ENCODE measurements at regions not wholly inside any gene's neighbourhood (a gene's known extent, or its start where the extent isn't known, plus 50 kb on each side); places are given as distances from the start of the nearest gene placed in this dataset.

DNA sequence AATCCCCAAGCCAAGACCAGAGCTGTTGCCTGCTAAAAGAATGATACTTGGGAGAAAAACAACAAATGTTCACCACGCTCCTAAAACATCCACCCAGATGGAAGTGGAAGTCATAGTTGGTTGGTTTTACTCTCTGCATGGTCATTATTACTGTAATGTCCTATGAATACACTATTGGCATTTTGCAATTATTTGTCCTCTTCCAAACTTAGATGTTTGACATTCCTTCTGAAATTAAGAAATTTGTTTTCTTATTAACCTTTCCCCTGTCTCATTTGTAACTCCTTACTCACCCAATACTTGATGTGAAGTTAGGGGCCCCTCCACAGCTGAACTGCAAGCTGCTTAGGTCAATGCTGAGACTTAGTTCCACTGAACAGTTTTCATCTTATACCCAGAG, 383.3 kb downstream of the INHBA start (continued):
- TF ChIP-seq, protein P1, sequence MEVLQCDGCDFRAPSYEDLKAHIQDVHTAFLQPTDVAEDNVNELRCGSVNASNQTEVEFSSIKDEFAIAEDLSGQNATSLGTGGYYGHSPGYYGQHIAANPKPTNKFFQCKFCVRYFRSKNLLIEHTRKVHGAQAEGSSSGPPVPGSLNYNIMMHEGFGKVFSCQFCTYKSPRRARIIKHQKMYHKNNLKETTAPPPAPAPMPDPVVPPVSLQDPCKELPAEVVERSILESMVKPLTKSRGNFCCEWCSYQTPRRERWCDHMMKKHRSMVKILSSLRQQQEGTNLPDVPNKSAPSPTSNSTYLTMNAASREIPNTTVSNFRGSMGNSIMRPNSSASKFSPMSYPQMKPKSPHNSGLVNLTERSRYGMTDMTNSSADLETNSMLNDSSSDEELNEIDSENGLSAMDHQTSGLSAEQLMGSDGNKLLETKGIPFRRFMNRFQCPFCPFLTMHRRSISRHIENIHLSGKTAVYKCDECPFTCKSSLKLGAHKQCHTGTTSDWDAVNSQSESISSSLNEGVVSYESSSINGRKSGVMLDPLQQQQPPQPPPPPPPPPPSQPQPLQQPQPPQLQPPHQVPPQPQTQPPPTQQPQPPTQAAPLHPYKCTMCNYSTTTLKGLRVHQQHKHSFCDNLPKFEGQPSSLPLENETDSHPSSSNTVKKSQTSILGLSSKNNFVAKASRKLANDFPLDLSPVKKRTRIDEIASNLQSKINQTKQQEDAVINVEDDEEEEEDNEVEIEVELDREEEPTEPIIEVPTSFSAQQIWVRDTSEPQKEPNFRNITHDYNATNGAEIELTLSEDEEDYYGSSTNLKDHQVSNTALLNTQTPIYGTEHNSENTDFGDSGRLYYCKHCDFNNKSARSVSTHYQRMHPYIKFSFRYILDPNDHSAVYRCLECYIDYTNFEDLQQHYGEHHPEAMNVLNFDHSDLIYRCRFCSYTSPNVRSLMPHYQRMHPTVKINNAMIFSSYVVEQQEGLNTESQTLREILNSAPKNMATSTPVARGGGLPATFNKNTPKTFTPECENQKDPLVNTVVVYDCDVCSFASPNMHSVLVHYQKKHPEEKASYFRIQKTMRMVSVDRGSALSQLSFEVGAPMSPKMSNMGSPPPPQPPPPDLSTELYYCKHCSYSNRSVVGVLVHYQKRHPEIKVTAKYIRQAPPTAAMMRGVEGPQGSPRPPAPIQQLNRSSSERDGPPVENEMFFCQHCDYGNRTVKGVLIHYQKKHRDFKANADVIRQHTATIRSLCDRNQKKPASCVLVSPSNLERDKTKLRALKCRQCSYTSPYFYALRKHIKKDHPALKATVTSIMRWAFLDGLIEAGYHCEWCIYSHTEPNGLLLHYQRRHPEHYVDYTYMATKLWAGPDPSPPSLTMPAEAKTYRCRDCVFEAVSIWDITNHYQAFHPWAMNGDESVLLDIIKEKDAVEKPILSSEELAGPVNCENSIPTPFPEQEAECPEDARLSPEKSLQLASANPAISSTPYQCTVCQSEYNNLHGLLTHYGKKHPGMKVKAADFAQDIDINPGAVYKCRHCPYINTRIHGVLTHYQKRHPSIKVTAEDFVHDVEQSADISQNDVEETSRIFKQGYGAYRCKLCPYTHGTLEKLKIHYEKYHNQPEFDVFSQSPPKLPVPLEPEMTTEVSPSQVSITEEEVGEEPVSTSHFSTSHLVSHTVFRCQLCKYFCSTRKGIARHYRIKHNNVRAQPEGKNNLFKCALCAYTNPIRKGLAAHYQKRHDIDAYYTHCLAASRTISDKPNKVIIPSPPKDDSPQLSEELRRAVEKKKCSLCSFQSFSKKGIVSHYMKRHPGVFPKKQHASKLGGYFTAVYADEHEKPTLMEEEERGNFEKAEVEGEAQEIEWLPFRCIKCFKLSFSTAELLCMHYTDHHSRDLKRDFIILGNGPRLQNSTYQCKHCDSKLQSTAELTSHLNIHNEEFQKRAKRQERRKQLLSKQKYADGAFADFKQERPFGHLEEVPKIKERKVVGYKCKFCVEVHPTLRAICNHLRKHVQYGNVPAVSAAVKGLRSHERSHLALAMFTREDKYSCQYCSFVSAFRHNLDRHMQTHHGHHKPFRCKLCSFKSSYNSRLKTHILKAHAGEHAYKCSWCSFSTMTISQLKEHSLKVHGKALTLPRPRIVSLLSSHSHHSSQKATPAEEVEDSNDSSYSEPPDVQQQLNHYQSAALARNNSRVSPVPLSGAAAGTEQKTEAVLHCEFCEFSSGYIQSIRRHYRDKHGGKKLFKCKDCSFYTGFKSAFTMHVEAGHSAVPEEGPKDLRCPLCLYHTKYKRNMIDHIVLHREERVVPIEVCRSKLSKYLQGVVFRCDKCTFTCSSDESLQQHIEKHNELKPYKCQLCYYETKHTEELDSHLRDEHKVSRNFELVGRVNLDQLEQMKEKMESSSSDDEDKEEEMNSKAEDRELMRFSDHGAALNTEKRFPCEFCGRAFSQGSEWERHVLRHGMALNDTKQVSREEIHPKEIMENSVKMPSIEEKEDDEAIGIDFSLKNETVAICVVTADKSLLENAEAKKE (CRISPR knock-in tag; IDR thresholded peaks at IDR 0.05): no peak
- TF ChIP-seq JUNB (IDR thresholded peaks at IDR 0.05; ENCODE audit: unreplicated experiment) (no peak), ZNF331 (CRISPR knock-in tag; IDR thresholded peaks at IDR 0.05; ENCODE audit: low read depth) (no peak), EZH2phosphoT487 (IDR thresholded peaks at IDR 0.05; ENCODE audit: unreplicated experiment) (no peak), STAT1 (IDR thresholded peaks at IDR 0.05; ENCODE audit: unreplicated experiment) (no peak), ZNF114 (CRISPR knock-in tag; IDR thresholded peaks at IDR 0.05) (no peak), CREB1 (CRISPR knock-in tag; IDR thresholded peaks at IDR 0.05; ENCODE audit: low read depth) (no peak)
- TF ChIP-seq, protein P2, sequence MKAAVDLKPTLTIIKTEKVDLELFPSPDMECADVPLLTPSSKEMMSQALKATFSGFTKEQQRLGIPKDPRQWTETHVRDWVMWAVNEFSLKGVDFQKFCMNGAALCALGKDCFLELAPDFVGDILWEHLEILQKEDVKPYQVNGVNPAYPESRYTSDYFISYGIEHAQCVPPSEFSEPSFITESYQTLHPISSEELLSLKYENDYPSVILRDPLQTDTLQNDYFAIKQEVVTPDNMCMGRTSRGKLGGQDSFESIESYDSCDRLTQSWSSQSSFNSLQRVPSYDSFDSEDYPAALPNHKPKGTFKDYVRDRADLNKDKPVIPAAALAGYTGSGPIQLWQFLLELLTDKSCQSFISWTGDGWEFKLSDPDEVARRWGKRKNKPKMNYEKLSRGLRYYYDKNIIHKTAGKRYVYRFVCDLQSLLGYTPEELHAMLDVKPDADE (IDR thresholded peaks at IDR 0.05): no peak

DNA sequence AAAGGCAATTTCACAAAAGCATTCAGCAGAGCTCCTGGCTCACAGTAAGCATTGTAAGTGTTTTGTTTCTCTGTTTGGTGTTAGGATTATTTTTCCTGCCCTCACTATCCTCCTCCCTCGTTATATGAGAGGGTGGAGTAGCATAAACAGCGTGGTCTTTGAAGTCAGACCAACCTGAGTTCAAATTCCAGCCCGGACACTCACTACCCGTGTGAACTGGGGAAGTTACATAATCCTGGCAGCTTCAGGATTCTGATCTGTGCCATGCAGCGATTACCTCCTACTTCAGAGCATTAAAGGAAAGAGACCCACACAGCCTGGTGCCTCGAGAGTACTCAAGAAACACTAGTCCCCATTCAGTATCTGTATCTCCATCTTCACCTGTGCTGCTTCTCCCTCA, 386.5 kb downstream of the INHBA start:
- Histone ChIP-seq H3K4me2 (no peak overlapping the region), H3K27me3 (ENCODE audit: insufficient read depth) (no peaks in the 10 kb centered on the region), H3K79me2 (replicated peaks; ENCODE audit: insufficient read depth) (no peaks in the 10 kb centered on the region), H3K9me2 (ENCODE audit: insufficient read depth) (no peaks in the 10 kb centered on the region), H3K4me3 (no peak overlapping the region), H3K36me3 (ENCODE audit: insufficient read depth) (no peaks in the 10 kb centered on the region), H4K20me1 (replicated peaks; ENCODE audit: insufficient read depth) (no peaks in the 10 kb centered on the region), H3F3A (replicated peaks; ENCODE audit: low read depth) (no peaks in the 10 kb centered on the region), H3K4me1 (ENCODE audit: insufficient read depth) (no peaks in the 10 kb centered on the region), H2AFZ (no peak overlapping the region), H3K27ac (ENCODE audit: low read depth) (no peak overlapping the region)
- H3K4me1 Mint-ChIP-seq: peaks cover 9% of the 10 kb centered on the region
- DNase-seq (ENCODE audit: low spot score) (no peak), ATAC-seq (no peak)
- TF ChIP-seq JUNB (IDR thresholded peaks at IDR 0.05; ENCODE audit: unreplicated experiment) (no peak), POLR2AphosphoS5 (IDR thresholded peaks at IDR 0.05; ENCODE audit: low read depth) (no peak), ZNF114 (CRISPR knock-in tag; IDR thresholded peaks at IDR 0.05) (no peak), STAT1 (IDR thresholded peaks at IDR 0.05; ENCODE audit: unreplicated experiment) (no peak), EZH2 (IDR thresholded peaks at IDR 0.05; ENCODE audit: low read depth, unreplicated experiment) (no peak), CREB1 (CRISPR knock-in tag; IDR thresholded peaks at IDR 0.05; ENCODE audit: low read depth) (no peak), EZH2phosphoT487 (IDR thresholded peaks at IDR 0.05; ENCODE audit: unreplicated experiment) (no peak)
- TF ChIP-seq, protein P3, sequence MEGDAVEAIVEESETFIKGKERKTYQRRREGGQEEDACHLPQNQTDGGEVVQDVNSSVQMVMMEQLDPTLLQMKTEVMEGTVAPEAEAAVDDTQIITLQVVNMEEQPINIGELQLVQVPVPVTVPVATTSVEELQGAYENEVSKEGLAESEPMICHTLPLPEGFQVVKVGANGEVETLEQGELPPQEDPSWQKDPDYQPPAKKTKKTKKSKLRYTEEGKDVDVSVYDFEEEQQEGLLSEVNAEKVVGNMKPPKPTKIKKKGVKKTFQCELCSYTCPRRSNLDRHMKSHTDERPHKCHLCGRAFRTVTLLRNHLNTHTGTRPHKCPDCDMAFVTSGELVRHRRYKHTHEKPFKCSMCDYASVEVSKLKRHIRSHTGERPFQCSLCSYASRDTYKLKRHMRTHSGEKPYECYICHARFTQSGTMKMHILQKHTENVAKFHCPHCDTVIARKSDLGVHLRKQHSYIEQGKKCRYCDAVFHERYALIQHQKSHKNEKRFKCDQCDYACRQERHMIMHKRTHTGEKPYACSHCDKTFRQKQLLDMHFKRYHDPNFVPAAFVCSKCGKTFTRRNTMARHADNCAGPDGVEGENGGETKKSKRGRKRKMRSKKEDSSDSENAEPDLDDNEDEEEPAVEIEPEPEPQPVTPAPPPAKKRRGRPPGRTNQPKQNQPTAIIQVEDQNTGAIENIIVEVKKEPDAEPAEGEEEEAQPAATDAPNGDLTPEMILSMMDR (conservative IDR thresholded peaks at IDR 0.05; ENCODE audit: low read depth in 2 of 2): no peak
- TF ChIP-seq, protein P2 (IDR thresholded peaks at IDR 0.05): no peak
- H3K36me3 Mint-ChIP-seq (ENCODE audit: low read depth): no peaks in the 10 kb centered on the region
- H3K9me3 Mint-ChIP-seq: peaks cover 5% of the 10 kb centered on the region; the same call in 1 of the 3 replicates
- no peak overlapping the region for H3K27ac Mint-ChIP-seq
- peaks cover 3% of the 10 kb centered on the region for H3K27me3 Mint-ChIP-seq (ENCODE audit: insufficient read depth, low read depth, poor library complexity)
- no peak overlapping the region for H3K4me3 Mint-ChIP-seq

Data from GM23338 (cell line).